HepG2 (cell line): ENCODE measurements at regions not wholly inside any gene's neighbourhood (a gene's known extent, or its start where the extent isn't known, plus 50 kb on each side); places are given as distances from the start of the nearest gene placed in this dataset.

Experiments
- ATAC-seq: fragments of 200-7000 bp; cut with Tn5 transposase; 3 replicates; pipeline ENCODE4 v1.9.1; 2020; ENCODE audit warnings: mild to moderate bottlenecking, moderate library complexity
- BruUV-seq: library from RNA; stranded (reverse); fragments of 400-500 nt; replicated peaks from 2 replicates; lab custom pipeline; 2021; lab: Mats Ljungman, UMichigan
- CTCF ChIA-PET: fragments of 300-600 bp; formaldehyde crosslinking; extraction: SDS; loops from one replicate; lab custom pipeline; 2021; ENCODE audit warnings: low total read pairs, inconsistent platforms, low intra/inter-chr PET ratio; lab: Yijun Ruan, JAX
- POLR2A ChIA-PET: fragments of 350-600 bp; sonication (Branson Sonifier 250); formaldehyde crosslinking; loops from one replicate; lab custom pipeline; 2020; ENCODE audit warnings: antibody characterized with exemption, inconsistent platforms; lab: Yijun Ruan, JAX
- DNase-seq: peaks from one replicate; pipeline ENCODE4 v3.0.0-alpha.2; 2015; ENCODE audit warnings: low spot score
- FAIRE-seq: peaks from 3 replicates; lab custom pipeline; 2011; peaks lifted over from hg19 to GRCh38; lab: Jason Lieb, UNC
- H2AFZ ChIP-seq: one replicate; pipeline ENCODE4 v1.6.1; 2011; ENCODE audit warnings: low read length, inconsistent platforms
- H3K27ac ChIP-seq: fragments of 300-600 bp; 3 replicates; pipeline ENCODE4 v1.8.0; 2011; ENCODE audit warnings: mixed run types, mild to moderate bottlenecking, mixed read lengths, low read length, inconsistent platforms; ENCODE audit not compliant: insufficient read depth; ENCODE audit errors: extremely low read length
- H3K27me3 ChIP-seq, 2 experiments: fragments of 200-600 bp in 1 of 2; 2 replicates in 1 of 2; 3 replicates in 1 of 2; pipeline versions ENCODE4 v1.6.0 to v1.8.0; 2011; ENCODE audit warnings: low read length in 2 of 2, mild to moderate bottlenecking in 2 of 2, moderate library complexity in 2 of 2, inconsistent platforms in 1 of 2; ENCODE audit not compliant: insufficient read depth in 2 of 2, control insufficient read depth in 1 of 2
- H3K36me3 ChIP-seq, 2 experiments: fragments of 200-600 bp in 1 of 2; replicated peaks in 1 of 2; 2 replicates in 1 of 2; 3 replicates in 1 of 2; pipeline versions ENCODE4 v1.5.1 to v1.8.0; 2011; ENCODE audit warnings: low read length in 2 of 2, inconsistent platforms in 1 of 2; ENCODE audit not compliant: insufficient read depth in 2 of 2, control insufficient read depth in 1 of 2
- H3K4me1 ChIP-seq: 2 replicates; pipeline ENCODE4 v1.5.1; 2012; ENCODE audit warnings: low read length, inconsistent platforms; ENCODE audit not compliant: insufficient read depth
- H3K4me2 ChIP-seq: 2 replicates; pipeline ENCODE4 v1.6.0; 2011; ENCODE audit warnings: low read depth, low read length, inconsistent platforms
- H3K4me3 ChIP-seq, 3 experiments: fragments of 200-600 bp in 1 of 3; sonication (generic), shearing (Covaris generic) in 1 of 3; replicated peaks in 1 of 3; 2 replicates each; pipeline ENCODE4 v1.5.1; 2011 to 2016; ENCODE audit warnings: low read length in 3 of 3, inconsistent platforms in 2 of 3, low read depth in 2 of 3, mild to moderate bottlenecking in 2 of 3, control low read depth in 1 of 3, mixed read lengths in 1 of 3; ENCODE audit not compliant: insufficient read depth in 1 of 3
- H3K79me2 ChIP-seq: one replicate; pipeline ENCODE4 v1.6.1; 2011; ENCODE audit warnings: low read length, inconsistent platforms; ENCODE audit not compliant: insufficient read depth
- H3K9ac ChIP-seq: 2 replicates; pipeline ENCODE4 v1.6.0; 2011; ENCODE audit warnings: mild to moderate bottlenecking, low read depth, low read length, inconsistent platforms; ENCODE audit not compliant: insufficient read depth
- H3K9me3 ChIP-seq: 2 replicates; pipeline ENCODE4 v1.5.1; 2012; ENCODE audit warnings: mild to moderate bottlenecking, low read length
- H4K20me1 ChIP-seq: 2 replicates; pipeline ENCODE4 v1.6.0; 2011; ENCODE audit warnings: inconsistent platforms, mild to moderate bottlenecking, low read length, moderate library complexity; ENCODE audit not compliant: insufficient read depth
- CBFB ChIP-seq: sonication (generic); formaldehyde crosslinking; IDR thresholded peaks from 2 replicates; pipeline ENCODE4 v1.4.0; 2020; ENCODE audit warnings: missing genetic modification reagents
- GFI1 ChIP-seq: sonication (generic); formaldehyde crosslinking; IDR thresholded peaks from 2 replicates; pipeline ENCODE4 v1.5.0; 2020; ENCODE audit warnings: missing genetic modification reagents, mild to moderate bottlenecking, borderline replicate concordance
- JUND ChIP-seq: sonication (generic); formaldehyde crosslinking; IDR thresholded peaks from 2 replicates; pipeline ENCODE4 v1.8.0; 2022; ENCODE audit warnings: mild to moderate bottlenecking, missing genetic modification reagents
- NFIB ChIP-seq: sonication (generic); formaldehyde crosslinking; IDR thresholded peaks from 2 replicates; pipeline ENCODE4 v1.9.0; 2021; ENCODE audit warnings: missing genetic modification reagents, mild to moderate bottlenecking, borderline replicate concordance
- POLR2A ChIP-seq, 2 experiments: IDR thresholded peaks; 2 replicates each; pipeline ENCODE4 v1.6.1; 2011; ENCODE audit warnings: low read depth in 2 of 2, low read length in 2 of 2, mild to moderate bottlenecking in 1 of 2, moderate library complexity in 1 of 2; ENCODE audit not compliant: insufficient read depth in 1 of 2
- POLR2AphosphoS5 ChIP-seq: IDR thresholded peaks from 2 replicates; pipeline ENCODE4 v1.6.1; 2012; ENCODE audit warnings: low read depth, low read length
- SRSF9 ChIP-seq: fragments of 200-400 bp; formaldehyde crosslinking; IDR thresholded peaks from 2 replicates; pipeline ENCODE4 v1.6.1; 2018; ENCODE audit warnings: borderline replicate concordance, mild to moderate bottlenecking, low read depth, low read length; ENCODE audit not compliant: insufficient read depth, poor library complexity, severe bottlenecking
- TMF1 ChIP-seq: sonication (generic); formaldehyde crosslinking; IDR thresholded peaks from 2 replicates; pipeline ENCODE4 v1.8.1; 2022; ENCODE audit warnings: low read depth, missing genetic modification reagents
- ZBTB7A ChIP-seq: sonication (generic); formaldehyde crosslinking; IDR thresholded peaks from 2 replicates; pipeline ENCODE4 v1.8.0; 2022; ENCODE audit warnings: mild to moderate bottlenecking, missing genetic modification reagents
- ZNF530 ChIP-seq: sonication (generic); formaldehyde crosslinking; IDR thresholded peaks from 2 replicates; pipeline ENCODE4 v1.5.0; 2020; ENCODE audit warnings: low read depth, mild to moderate bottlenecking, missing genetic modification reagents
- ZSCAN12 ChIP-seq: sonication (generic); formaldehyde crosslinking; IDR thresholded peaks from 2 replicates; pipeline ENCODE4 v1.9.0; 2021; ENCODE audit warnings: mild to moderate bottlenecking, missing genetic modification reagents
- WGBS: methylation state at CpG from one replicate; pipeline ENCODE4 v1.1.6; 2017; ENCODE audit warnings: low lambda C conversion rate; 5-methylcytosine and 5-hydroxymethylcytosine counted together
- in situ Hi-C: cut with HindIII; loops from 2 replicates; pipeline ENCODE4 v1.10.0; 2017; ENCODE audit warnings: low pct_unique_long_range_greater_than_20kb; ENCODE audit not compliant: extremely low pct_ligation_motif_present
- intact Hi-C: fragments of 100-400 bp; cut with micrococcal nuclease; formaldehyde crosslinking; loops from one replicate; pipeline ENCODE4 v1.10.0; 2022; ENCODE audit not compliant: unreplicated experiment
- TF ChIP-seq, protein P1 (sequence below): sonication (generic); formaldehyde crosslinking; IDR thresholded peaks from 2 replicates; pipeline ENCODE4; 2020; ENCODE audit warnings: missing genetic modification reagents, mild to moderate bottlenecking, borderline replicate concordance
- TF ChIP-seq, protein P2 (sequence below): fragments of 450-650 bp; IDR thresholded peaks from 2 replicates; pipeline ENCODE4 v1.6.1; 2017
- TF ChIP-seq, protein P3 (sequence below): sonication (generic); formaldehyde crosslinking; IDR thresholded peaks from 2 replicates; pipeline ENCODE4 v1.8.0; 2022; ENCODE audit warnings: mild to moderate bottlenecking, missing genetic modification reagents; ENCODE audit not compliant: insufficient replicate concordance
- TF ChIP-seq, protein P4 (sequence below): sonication (generic); formaldehyde crosslinking; IDR thresholded peaks from 2 replicates; pipeline ENCODE4 v1.5.1; 2020; ENCODE audit warnings: mild to moderate bottlenecking, moderate library complexity, missing genetic modification reagents
- TF ChIP-seq, protein P5 (sequence below): sonication (generic); formaldehyde crosslinking; IDR thresholded peaks from 2 replicates; pipeline ENCODE4 v1.5.0; 2020; ENCODE audit warnings: missing genetic modification reagents

DNA sequence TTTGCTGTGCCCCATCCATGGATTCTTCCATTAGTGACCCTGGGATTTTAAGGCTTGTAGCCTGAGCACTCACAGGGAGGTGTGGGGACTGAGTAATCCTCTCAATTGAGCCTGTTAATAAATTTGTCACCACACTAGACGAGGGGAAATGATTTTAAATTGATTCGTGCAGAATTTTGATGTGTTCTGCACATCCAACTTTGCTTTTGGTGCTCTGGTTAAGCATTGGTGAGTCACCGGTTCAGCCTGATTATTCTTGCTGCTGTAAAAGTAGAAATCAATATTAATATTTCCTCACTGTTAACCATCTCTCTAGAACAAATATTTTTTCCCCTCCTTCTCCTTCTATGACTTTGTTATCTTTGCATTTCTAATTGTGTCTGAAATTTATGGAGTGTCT is 482.0 kb downstream of the TSN start:
- no peak for DNase-seq
- Histone ChIP-seq H3K79me2 (no peaks in the 10 kb centered on the region), H3K36me3 (no peaks in the 10 kb centered on the region), H2AFZ (no peak overlapping the region)
- TF ChIP-seq POLR2A (IDR thresholded peaks at IDR 0.05; ENCODE audit: insufficient read depth in 1 of 2, low read depth in 2 of 2, low read length in 2 of 2) (no peak), POLR2AphosphoS5 (no peak), GFI1 (CRISPR knock-in tag) (no peak), ZBTB7A (CRISPR knock-in tag) (no peak), ZNF530 (CRISPR knock-in tag) (no peak), JUND (no peak), NFIB (CRISPR knock-in tag) (no peak), CBFB (CRISPR knock-in tag) (no peak), SRSF9 (no peak), TMF1 (CRISPR knock-in tag) (no peak), ZSCAN12 (no peak)
- TF ChIP-seq, protein P1, sequence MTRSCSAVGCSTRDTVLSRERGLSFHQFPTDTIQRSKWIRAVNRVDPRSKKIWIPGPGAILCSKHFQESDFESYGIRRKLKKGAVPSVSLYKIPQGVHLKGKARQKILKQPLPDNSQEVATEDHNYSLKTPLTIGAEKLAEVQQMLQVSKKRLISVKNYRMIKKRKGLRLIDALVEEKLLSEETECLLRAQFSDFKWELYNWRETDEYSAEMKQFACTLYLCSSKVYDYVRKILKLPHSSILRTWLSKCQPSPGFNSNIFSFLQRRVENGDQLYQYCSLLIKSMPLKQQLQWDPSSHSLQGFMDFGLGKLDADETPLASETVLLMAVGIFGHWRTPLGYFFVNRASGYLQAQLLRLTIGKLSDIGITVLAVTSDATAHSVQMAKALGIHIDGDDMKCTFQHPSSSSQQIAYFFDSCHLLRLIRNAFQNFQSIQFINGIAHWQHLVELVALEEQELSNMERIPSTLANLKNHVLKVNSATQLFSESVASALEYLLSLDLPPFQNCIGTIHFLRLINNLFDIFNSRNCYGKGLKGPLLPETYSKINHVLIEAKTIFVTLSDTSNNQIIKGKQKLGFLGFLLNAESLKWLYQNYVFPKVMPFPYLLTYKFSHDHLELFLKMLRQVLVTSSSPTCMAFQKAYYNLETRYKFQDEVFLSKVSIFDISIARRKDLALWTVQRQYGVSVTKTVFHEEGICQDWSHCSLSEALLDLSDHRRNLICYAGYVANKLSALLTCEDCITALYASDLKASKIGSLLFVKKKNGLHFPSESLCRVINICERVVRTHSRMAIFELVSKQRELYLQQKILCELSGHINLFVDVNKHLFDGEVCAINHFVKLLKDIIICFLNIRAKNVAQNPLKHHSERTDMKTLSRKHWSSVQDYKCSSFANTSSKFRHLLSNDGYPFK (CRISPR knock-in tag): no peak
- TF ChIP-seq, protein P2, sequence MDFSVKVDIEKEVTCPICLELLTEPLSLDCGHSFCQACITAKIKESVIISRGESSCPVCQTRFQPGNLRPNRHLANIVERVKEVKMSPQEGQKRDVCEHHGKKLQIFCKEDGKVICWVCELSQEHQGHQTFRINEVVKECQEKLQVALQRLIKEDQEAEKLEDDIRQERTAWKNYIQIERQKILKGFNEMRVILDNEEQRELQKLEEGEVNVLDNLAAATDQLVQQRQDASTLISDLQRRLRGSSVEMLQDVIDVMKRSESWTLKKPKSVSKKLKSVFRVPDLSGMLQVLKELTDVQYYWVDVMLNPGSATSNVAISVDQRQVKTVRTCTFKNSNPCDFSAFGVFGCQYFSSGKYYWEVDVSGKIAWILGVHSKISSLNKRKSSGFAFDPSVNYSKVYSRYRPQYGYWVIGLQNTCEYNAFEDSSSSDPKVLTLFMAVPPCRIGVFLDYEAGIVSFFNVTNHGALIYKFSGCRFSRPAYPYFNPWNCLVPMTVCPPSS: no peak
- TF ChIP-seq, protein P3, sequence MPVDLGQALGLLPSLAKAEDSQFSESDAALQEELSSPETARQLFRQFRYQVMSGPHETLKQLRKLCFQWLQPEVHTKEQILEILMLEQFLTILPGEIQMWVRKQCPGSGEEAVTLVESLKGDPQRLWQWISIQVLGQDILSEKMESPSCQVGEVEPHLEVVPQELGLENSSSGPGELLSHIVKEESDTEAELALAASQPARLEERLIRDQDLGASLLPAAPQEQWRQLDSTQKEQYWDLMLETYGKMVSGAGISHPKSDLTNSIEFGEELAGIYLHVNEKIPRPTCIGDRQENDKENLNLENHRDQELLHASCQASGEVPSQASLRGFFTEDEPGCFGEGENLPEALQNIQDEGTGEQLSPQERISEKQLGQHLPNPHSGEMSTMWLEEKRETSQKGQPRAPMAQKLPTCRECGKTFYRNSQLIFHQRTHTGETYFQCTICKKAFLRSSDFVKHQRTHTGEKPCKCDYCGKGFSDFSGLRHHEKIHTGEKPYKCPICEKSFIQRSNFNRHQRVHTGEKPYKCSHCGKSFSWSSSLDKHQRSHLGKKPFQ: no peak
- TF ChIP-seq, protein P4, sequence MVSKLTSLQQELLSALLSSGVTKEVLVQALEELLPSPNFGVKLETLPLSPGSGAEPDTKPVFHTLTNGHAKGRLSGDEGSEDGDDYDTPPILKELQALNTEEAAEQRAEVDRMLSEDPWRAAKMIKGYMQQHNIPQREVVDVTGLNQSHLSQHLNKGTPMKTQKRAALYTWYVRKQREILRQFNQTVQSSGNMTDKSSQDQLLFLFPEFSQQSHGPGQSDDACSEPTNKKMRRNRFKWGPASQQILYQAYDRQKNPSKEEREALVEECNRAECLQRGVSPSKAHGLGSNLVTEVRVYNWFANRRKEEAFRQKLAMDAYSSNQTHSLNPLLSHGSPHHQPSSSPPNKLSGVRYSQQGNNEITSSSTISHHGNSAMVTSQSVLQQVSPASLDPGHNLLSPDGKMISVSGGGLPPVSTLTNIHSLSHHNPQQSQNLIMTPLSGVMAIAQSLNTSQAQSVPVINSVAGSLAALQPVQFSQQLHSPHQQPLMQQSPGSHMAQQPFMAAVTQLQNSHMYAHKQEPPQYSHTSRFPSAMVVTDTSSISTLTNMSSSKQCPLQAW: no peak
- TF ChIP-seq, protein P5, sequence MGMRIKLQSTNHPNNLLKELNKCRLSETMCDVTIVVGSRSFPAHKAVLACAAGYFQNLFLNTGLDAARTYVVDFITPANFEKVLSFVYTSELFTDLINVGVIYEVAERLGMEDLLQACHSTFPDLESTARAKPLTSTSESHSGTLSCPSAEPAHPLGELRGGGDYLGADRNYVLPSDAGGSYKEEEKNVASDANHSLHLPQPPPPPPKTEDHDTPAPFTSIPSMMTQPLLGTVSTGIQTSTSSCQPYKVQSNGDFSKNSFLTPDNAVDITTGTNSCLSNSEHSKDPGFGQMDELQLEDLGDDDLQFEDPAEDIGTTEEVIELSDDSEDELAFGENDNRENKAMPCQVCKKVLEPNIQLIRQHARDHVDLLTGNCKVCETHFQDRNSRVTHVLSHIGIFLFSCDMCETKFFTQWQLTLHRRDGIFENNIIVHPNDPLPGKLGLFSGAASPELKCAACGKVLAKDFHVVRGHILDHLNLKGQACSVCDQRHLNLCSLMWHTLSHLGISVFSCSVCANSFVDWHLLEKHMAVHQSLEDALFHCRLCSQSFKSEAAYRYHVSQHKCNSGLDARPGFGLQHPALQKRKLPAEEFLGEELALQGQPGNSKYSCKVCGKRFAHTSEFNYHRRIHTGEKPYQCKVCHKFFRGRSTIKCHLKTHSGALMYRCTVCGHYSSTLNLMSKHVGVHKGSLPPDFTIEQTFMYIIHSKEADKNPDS (CRISPR knock-in tag): no peak
- TF ChIP-seq, all 625 proteins: peak for 0
- no peak overlapping the region for H3K9ac ChIP-seq
- ATAC-seq (no peak), FAIRE-seq (no peak)
- no peak overlapping the region for H3K27ac ChIP-seq
- H3K9me3 ChIP-seq: no peaks in the 10 kb centered on the region
- no TSS peak for BruUV-seq
- peaks cover 0 to 37% of the 10 kb centered on the region in 2 experiments; a peak in 2 of 5 replicates for H3K27me3 ChIP-seq
- no peaks in the 10 kb centered on the region for H4K20me1 ChIP-seq
- ChIA-PET CTCF (no interaction called here), POLR2A (no interaction called here)
- in situ Hi-C loops (no loop called here), intact Hi-C loops (no loop called here)
- no peak overlapping the region for H3K4me3 ChIP-seq
- no peak overlapping the region for H3K4me2 ChIP-seq
- no peaks in the 10 kb centered on the region for H3K4me1 ChIP-seq
- under 1% methylated on average over 3 of the region's 3 CpGs for WGBS
